Panc1 (cell line): ENCODE measurements at regions not wholly inside any gene's neighbourhood (a gene's known extent, or its start where the extent isn't known, plus 50 kb on each side); places are given as distances from the start of the nearest gene placed in this dataset.

Experiments used
- POLR2AphosphoS5 ChIP-seq: IDR thresholded peaks from 2 replicates; pipeline ENCODE4 v1.6.1; 2012; ENCODE audit warnings: mild to moderate bottlenecking, low read depth, low read length, moderate library complexity
- SIN3A ChIP-seq: IDR thresholded peaks from 2 replicates; pipeline ENCODE4 v1.6.1; 2012; ENCODE audit warnings: low read depth, mild to moderate bottlenecking, low read length, moderate library complexity, borderline replicate concordance; ENCODE audit not compliant: insufficient read depth
- TCF7L2 ChIP-seq: IDR thresholded peaks from 2 replicates; pipeline ENCODE4 v1.6.1; 2011; ENCODE audit warnings: mild to moderate bottlenecking, low read depth, low read length, inconsistent platforms
- TF ChIP-seq, protein P1 (sequence below): fragments of 450-650 bp; IDR thresholded peaks from 2 replicates; pipeline ENCODE4 v1.5.1; 2017; ENCODE audit warnings: mild to moderate bottlenecking
- TF ChIP-seq, protein P2 (sequence below), 2 experiments: IDR thresholded peaks; 2 replicates each; pipeline ENCODE4 v1.6.1; 2011 to 2012; ENCODE audit warnings: low read depth in 2 of 2, control low read depth in 1 of 2, low read length in 1 of 2, mild to moderate bottlenecking in 1 of 2, moderate library complexity in 1 of 2; ENCODE audit not compliant: insufficient read depth in 1 of 2

DNA sequence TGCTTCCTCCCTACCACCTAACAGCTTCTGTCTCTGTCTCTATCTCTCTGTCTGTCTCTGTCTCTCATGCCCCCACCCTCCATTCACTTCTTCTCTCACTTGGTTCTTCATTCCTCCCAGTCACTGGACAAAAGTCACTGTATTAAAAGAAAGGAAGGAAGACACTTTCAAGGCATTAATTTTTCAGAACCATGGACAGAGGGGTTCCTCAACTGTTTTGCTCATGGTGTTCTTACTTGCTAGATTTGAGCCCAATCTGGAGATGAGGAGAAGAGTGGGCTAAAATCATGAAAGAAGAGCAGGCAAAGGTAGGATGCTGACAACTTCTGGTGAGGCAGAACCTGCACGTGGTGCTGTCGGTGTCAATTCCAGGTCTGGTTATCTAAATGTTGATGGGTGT is 116.7 kb upstream of the LARGE1 start:
- TF ChIP-seq, protein P1, sequence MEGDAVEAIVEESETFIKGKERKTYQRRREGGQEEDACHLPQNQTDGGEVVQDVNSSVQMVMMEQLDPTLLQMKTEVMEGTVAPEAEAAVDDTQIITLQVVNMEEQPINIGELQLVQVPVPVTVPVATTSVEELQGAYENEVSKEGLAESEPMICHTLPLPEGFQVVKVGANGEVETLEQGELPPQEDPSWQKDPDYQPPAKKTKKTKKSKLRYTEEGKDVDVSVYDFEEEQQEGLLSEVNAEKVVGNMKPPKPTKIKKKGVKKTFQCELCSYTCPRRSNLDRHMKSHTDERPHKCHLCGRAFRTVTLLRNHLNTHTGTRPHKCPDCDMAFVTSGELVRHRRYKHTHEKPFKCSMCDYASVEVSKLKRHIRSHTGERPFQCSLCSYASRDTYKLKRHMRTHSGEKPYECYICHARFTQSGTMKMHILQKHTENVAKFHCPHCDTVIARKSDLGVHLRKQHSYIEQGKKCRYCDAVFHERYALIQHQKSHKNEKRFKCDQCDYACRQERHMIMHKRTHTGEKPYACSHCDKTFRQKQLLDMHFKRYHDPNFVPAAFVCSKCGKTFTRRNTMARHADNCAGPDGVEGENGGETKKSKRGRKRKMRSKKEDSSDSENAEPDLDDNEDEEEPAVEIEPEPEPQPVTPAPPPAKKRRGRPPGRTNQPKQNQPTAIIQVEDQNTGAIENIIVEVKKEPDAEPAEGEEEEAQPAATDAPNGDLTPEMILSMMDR = no peak
- TF ChIP-seq SIN3A (no peak), POLR2AphosphoS5 (no peak), TCF7L2 (no peak)
- TF ChIP-seq, protein P2, sequence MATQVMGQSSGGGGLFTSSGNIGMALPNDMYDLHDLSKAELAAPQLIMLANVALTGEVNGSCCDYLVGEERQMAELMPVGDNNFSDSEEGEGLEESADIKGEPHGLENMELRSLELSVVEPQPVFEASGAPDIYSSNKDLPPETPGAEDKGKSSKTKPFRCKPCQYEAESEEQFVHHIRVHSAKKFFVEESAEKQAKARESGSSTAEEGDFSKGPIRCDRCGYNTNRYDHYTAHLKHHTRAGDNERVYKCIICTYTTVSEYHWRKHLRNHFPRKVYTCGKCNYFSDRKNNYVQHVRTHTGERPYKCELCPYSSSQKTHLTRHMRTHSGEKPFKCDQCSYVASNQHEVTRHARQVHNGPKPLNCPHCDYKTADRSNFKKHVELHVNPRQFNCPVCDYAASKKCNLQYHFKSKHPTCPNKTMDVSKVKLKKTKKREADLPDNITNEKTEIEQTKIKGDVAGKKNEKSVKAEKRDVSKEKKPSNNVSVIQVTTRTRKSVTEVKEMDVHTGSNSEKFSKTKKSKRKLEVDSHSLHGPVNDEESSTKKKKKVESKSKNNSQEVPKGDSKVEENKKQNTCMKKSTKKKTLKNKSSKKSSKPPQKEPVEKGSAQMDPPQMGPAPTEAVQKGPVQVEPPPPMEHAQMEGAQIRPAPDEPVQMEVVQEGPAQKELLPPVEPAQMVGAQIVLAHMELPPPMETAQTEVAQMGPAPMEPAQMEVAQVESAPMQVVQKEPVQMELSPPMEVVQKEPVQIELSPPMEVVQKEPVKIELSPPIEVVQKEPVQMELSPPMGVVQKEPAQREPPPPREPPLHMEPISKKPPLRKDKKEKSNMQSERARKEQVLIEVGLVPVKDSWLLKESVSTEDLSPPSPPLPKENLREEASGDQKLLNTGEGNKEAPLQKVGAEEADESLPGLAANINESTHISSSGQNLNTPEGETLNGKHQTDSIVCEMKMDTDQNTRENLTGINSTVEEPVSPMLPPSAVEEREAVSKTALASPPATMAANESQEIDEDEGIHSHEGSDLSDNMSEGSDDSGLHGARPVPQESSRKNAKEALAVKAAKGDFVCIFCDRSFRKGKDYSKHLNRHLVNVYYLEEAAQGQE (IDR thresholded peaks at IDR 0.05; ENCODE audit: insufficient read depth in 1 of 2, low read depth in 2 of 2, low read length in 1 of 2) = peak in 1 of 2 experiments; percentile 40; a peak in 2 of 4 replicates
